DMS53 treated with DMSO at 0.1 percent for 48 hours (cell line): ENCODE measurements at regions not wholly inside any gene's neighbourhood (a gene's known extent, or its start where the extent isn't known, plus 50 kb on each side); places are given as distances from the start of the nearest gene placed in this dataset.

ENCODE experiments used
- DNase-seq: peaks from one replicate; lab custom pipeline; 2025; ENCODE audit not compliant: unreplicated experiment; lab: John Stamatoyannopoulos, UW

DNA sequence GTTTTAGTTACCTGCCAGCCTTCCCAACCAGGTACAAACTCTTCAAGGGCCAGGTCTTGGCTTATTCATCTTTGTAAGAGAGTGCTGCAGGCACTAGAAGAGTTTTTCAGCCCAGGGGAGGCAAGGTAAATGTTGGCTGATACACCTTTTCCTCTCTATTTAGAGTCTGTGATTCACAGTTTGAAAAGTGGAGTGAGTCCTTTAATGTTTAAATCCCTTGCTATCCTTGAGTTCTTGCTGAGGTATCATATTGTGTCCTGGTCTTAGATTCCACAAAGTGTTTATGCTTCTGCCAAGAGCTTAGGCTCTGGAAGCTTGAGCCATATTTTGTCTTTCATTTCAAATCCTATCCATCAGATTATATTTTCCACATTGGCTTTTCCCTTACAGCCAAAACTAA is 52.8 kb upstream of the CITED2 start:
- DNase-seq: no peak

DNA sequence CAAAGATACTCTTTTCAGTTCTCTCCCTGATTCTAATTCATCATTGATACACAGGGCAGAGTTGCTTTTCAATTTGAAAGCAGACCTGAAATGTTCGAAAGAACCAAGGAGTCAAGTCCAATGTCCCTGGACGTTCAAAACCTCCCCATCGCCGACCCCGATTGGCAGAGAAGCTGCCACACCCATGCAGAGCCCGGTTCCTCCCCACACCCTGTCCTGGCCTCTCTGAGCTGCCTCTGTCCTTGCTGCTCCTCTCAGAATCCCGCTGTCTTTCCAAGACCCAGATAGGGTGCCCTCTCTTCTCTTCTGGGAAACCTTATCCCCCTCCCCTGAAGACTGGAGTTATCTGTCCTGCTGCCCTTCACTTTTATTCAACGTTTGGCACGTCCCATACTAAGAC is 52.3 kb upstream of the CITED2 start:
- no peak for DNase-seq

DNA sequence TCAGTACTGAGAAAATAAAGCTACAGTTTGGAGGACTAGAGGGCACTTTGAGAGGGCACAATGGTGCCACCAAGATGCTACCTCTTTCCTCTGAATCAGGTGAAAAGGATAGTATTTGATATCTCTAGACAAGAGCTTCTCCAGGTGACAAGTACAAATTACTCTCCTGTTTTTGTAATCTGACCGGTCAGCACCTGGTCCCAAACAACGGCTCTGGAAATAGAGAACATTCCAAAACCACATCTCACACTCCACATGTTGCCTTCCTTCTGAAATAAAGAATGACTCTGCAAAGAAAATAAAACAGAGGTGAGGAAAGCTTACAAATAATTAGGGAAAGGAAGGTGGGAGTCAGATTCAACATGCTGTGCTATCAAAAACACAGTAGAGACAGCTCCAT is 51.3 kb upstream of the CITED2 start:
- no peak for DNase-seq

DNA sequence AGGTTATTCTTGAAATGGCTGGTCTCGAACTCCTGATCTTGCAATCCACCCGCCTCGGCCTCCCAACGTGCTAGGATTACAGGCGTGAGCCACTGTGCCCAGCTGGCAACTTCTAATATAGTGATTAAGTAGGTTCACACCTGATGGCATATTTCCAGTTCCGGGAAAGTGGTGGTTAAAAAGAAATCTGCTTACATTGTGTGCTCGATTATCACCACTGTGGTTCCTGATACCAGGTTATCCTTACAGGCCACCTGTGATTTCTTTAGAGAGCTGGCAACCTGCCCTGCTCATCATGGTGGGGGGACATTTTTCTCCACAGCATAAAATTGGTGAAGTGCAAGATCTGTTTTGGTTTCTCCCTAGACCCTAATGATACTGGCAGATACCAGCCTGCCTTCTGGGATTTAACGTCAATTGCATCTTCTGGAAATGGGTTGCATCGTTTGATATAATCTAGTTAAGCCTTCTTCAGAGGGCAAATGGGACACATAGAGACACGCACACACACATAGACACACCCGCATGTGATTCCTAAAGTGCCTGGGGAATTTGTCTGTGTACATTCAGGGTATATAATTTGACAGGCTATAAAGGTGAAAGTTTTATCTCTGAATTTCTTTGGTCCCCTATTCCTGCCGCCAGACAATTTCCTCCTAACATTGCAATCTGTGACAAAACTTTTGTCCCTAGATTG is 49.7 kb upstream of the CITED2 start:
- DNase-seq: no peak
